BLaER1 treated with 17β-estradiol and CSF1 and Interleukin-3, amounts not matched to agents 10 nM and 100 nM (cell line): ENCODE measurements at regions not wholly inside any gene's neighbourhood (a gene's known extent, or its start where the extent isn't known, plus 50 kb on each side); places are given as distances from the start of the nearest gene placed in this dataset.
"Not testable (repeated sequence)": the region's sequence is repeated elsewhere in the genome, so short reads cannot be mapped to it uniquely, and the experiment has no call there.

Experiments used
- H3K27ac ChIP-seq, 11 experiments: shearing (Covaris generic); formaldehyde crosslinking; 2 replicates each; pipeline ENCODE4 v1.8.1; 2022
- H3K27me3 ChIP-seq, 11 experiments: shearing (Covaris generic); formaldehyde crosslinking; 2 replicates each; pipeline ENCODE4 v1.8.1; 2022
- H3K36me3 ChIP-seq, 11 experiments: shearing (Covaris generic); formaldehyde crosslinking; 2 replicates each; pipeline ENCODE4 v1.8.1; 2022
- H3K4me1 ChIP-seq, 10 experiments: shearing (Covaris generic); formaldehyde crosslinking; 2 replicates each; pipeline ENCODE4 v1.8.1; 2022
- H3K4me2 ChIP-seq, 11 experiments: shearing (Covaris generic); formaldehyde crosslinking; 2 replicates each; pipeline ENCODE4 v1.8.1; 2022
- H3K4me3 ChIP-seq, 10 experiments: shearing (Covaris generic); formaldehyde crosslinking; 2 replicates each; pipeline ENCODE4 v1.8.1; 2022
- H3K9ac ChIP-seq, 11 experiments: shearing (Covaris generic); formaldehyde crosslinking; 2 replicates each; pipeline ENCODE4 v1.8.1; 2022
- H3K9me3 ChIP-seq, 11 experiments: shearing (Covaris generic); formaldehyde crosslinking; replicated peaks in 1 of 11; 2 replicates each; pipeline ENCODE4 v1.8.1; 2022
- H4K20me1 ChIP-seq, 11 experiments: shearing (Covaris generic); formaldehyde crosslinking; 2 replicates each; pipeline ENCODE4 v1.8.1; 2022
- Cebpa-rat ChIP-seq, 11 experiments: shearing (Covaris generic); IDR thresholded peaks; 2 replicates each; pipeline ENCODE4 v1.8.1; 2022

DNA sequence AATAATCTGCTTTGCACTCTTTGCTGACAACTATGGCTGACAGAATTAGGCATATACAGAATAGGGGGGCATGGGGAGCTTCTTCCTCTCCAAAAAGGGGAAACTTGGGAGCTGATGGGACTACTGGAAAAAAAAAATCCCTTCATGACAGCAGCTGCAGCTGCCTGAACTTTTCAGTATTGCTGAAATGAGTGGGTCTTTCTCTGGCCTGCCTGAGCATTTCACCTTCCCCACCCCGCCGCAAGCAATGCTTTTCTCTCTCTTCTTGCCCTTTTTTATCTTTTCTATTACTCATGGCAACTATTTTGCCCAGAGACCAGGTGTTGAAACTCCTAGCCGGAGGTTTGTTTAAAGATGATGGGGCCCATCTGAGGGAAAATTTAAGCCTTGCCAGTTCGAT, 244.9 kb downstream of the SEMA3D start:
- H3K27ac ChIP-seq, result no peak overlapping the region
- H3K4me1 ChIP-seq, result no peaks in the 10 kb centered on the region
- no peak overlapping the region for H3K4me2 ChIP-seq
- no peaks in the 10 kb centered on the region; a peak in 1 of 22 replicates for H4K20me1 ChIP-seq
- no peak overlapping the region for H3K9ac ChIP-seq
- peaks cover 0 to 9% (median 0%) of the 10 kb centered on the region in 11 experiments; a peak in 6 of 22 replicates for H3K9me3 ChIP-seq
- H3K4me3 ChIP-seq, result no peak overlapping the region
- no peaks in the 10 kb centered on the region for H3K36me3 ChIP-seq
- no peak for TF ChIP-seq Cebpa-rat (IDR thresholded peaks at IDR 0.05)
- no peaks in the 10 kb centered on the region for H3K27me3 ChIP-seq

GRCh38 chr7:84941291-84941690, 245.6 kb downstream of the SEMA3D start:
- Histone ChIP-seq H3K4me2 (no peak overlapping the region), H3K4me1 (no peaks in the 10 kb centered on the region), H3K9ac (no peak overlapping the region), H4K20me1 (no peaks in the 10 kb centered on the region; a peak in 1 of 22 replicates), H3K4me3 (no peak overlapping the region), H3K27ac (no peak overlapping the region), H3K27me3 (no peaks in the 10 kb centered on the region), H3K9me3 (peaks cover 0 to 9% (median 0%) of the 10 kb centered on the region in 11 experiments; a peak in 6 of 22 replicates), H3K36me3 (no peaks in the 10 kb centered on the region)
- no peak for TF ChIP-seq Cebpa-rat (IDR thresholded peaks at IDR 0.05)

GRCh38 chr7:84939888-84940287, 247.0 kb downstream of the SEMA3D start:
- no peaks in the 10 kb centered on the region for H3K4me1 ChIP-seq
- no peak overlapping the region for H3K9ac ChIP-seq
- no peaks in the 10 kb centered on the region for H3K36me3 ChIP-seq
- H4K20me1 ChIP-seq, result no peaks in the 10 kb centered on the region; a peak in 1 of 22 replicates
- no peak for TF ChIP-seq Cebpa-rat (IDR thresholded peaks at IDR 0.05)
- peaks cover 0 to 9% (median 0%) of the 10 kb centered on the region in 11 experiments; a peak in 6 of 22 replicates for H3K9me3 ChIP-seq
- no peak overlapping the region for H3K4me3 ChIP-seq
- H3K4me2 ChIP-seq, result no peak overlapping the region
- H3K27ac ChIP-seq, result no peak overlapping the region
- no peaks in the 10 kb centered on the region for H3K27me3 ChIP-seq

GRCh38 chr7:84939442-84939841, 247.4 kb downstream of the SEMA3D start:
- H3K9me3 ChIP-seq, result peaks cover 0 to 9% (median 0%) of the 10 kb centered on the region in 11 experiments; a peak in 6 of 22 replicates
- no peak for TF ChIP-seq Cebpa-rat (IDR thresholded peaks at IDR 0.05)
- no peak overlapping the region for H3K9ac ChIP-seq
- no peak overlapping the region for H3K4me2 ChIP-seq
- H3K36me3 ChIP-seq, result no peaks in the 10 kb centered on the region
- no peaks in the 10 kb centered on the region for H3K27me3 ChIP-seq
- no peak overlapping the region for H3K27ac ChIP-seq
- H3K4me1 ChIP-seq, result no peaks in the 10 kb centered on the region
- no peaks in the 10 kb centered on the region; a peak in 1 of 22 replicates for H4K20me1 ChIP-seq
- no peak overlapping the region for H3K4me3 ChIP-seq

DNA sequence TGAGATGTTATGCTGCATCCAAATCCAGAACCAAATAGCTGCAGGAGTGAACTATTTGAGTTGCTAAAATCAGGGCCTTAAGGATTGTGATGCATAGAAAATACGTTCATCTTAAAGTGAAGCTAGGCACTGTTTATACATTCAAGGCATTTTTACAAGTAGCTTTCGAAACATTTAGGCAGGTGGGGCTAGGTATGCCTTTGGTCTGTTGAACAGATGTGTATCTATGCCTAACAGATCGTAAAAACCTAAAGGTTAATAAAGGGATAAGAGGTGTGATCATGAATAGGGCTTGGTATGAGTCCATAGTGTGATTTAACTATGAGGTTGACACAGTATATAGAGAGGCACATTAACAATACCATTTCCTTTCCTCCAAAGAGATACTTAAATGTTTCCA, 262.5 kb downstream of the SEMA3D start:
- H3K27ac ChIP-seq, result no peak overlapping the region
- H3K4me2 ChIP-seq, result no peak overlapping the region
- no peaks in the 10 kb centered on the region for H3K36me3 ChIP-seq
- H4K20me1 ChIP-seq, result no peaks in the 10 kb centered on the region
- no peaks in the 10 kb centered on the region for H3K4me1 ChIP-seq
- H3K9me3 ChIP-seq, result peaks cover 0 to 18% (median 10%) of the 10 kb centered on the region in 11 experiments; a peak in 11 of 22 replicates
- H3K27me3 ChIP-seq, result no peaks in the 10 kb centered on the region
- H3K9ac ChIP-seq, result no peak overlapping the region
- no peak overlapping the region for H3K4me3 ChIP-seq
- TF ChIP-seq Cebpa-rat (IDR thresholded peaks at IDR 0.05), result no peak

- Histone ChIP-seq H3K4me2 (no peak overlapping the region), H3K9me3 (peaks cover 0 to 27% (median 12%) of the 10 kb centered on the region in 11 experiments; a peak in 11 of 22 replicates), H3K4me3 (no peak overlapping the region), H3K9ac (no peak overlapping the region), H4K20me1 (no peaks in the 10 kb centered on the region), H3K27ac (no peak overlapping the region), H3K36me3 (no peaks in the 10 kb centered on the region), H3K4me1 (no peaks in the 10 kb centered on the region), H3K27me3 (no peaks in the 10 kb centered on the region)
- TF ChIP-seq Cebpa-rat (IDR thresholded peaks at IDR 0.05), result no peak
These were observed 263.5 kb downstream of the SEMA3D start for GRCh38 chr7:84923348-84923747.

DNA sequence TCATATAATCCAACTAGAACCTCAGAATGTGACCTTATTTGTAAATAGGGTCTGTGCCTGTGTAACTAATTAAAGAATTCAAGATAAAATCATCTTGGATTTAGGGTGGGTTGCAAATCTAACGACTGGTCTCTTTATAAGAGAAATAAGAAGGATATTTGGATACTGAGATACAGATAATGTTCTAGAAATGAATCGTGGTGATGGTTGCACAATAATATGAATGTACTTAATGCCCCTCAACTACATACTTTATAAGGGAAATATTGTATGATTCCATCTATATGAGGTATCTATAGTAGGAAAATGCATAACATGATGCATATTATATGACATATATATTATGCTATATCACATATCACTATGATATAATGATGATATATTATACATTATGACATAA, 265.7 kb downstream of the SEMA3D start:
- Histone ChIP-seq H3K9me3 (peaks cover 0 to 27% (median 12%) of the 10 kb centered on the region in 11 experiments; a peak in 11 of 22 replicates), H3K27ac (no peak overlapping the region)

GRCh38 chr7:84916973-84917372, 269.9 kb downstream of the SEMA3D start:
- not testable (repeated sequence) for H3K36me3 ChIP-seq, H3K4me2 ChIP-seq, H3K4me3 ChIP-seq, H4K20me1 ChIP-seq, H3K27me3 ChIP-seq, H3K9ac ChIP-seq, H3K27ac ChIP-seq, H3K4me1 ChIP-seq
- H3K9me3 ChIP-seq, result peaks cover 0 to 27% (median 12%) of the 10 kb centered on the region in 11 experiments; a peak in 11 of 22 replicates

More for the DNA sequence above, 265.7 kb downstream of the SEMA3D start:
- Histone ChIP-seq H4K20me1 (no peaks in the 10 kb centered on the region), H3K4me3 (no peak overlapping the region), H3K4me2 (no peak overlapping the region), H3K36me3 (no peaks in the 10 kb centered on the region), H3K9ac (no peak overlapping the region), H3K4me1 (no peaks in the 10 kb centered on the region), H3K27me3 (no peaks in the 10 kb centered on the region)
- TF ChIP-seq Cebpa-rat (IDR thresholded peaks at IDR 0.05), result no peak

- H3K4me2 ChIP-seq, result no peak overlapping the region
- H3K9me3 ChIP-seq, result peaks cover 0 to 27% (median 12%) of the 10 kb centered on the region in 11 experiments; a peak in 11 of 22 replicates
- no peaks in the 10 kb centered on the region for H3K4me1 ChIP-seq
- no peaks in the 10 kb centered on the region for H3K36me3 ChIP-seq
- H3K27me3 ChIP-seq, result no peaks in the 10 kb centered on the region
- no peak overlapping the region for H3K27ac ChIP-seq
- no peak overlapping the region for H3K4me3 ChIP-seq
- no peak for TF ChIP-seq Cebpa-rat (IDR thresholded peaks at IDR 0.05)
- H3K9ac ChIP-seq, result no peak overlapping the region
- no peaks in the 10 kb centered on the region for H4K20me1 ChIP-seq
These were observed 270.7 kb downstream of the SEMA3D start for GRCh38 chr7:84916161-84916560.

- Histone ChIP-seq H3K4me1 (peaks cover 0 to 4% (median under 1%) of the 10 kb centered on the region in 10 experiments; a peak in 7 of 20 replicates), H3K36me3 (no peaks in the 10 kb centered on the region), H3K4me2 (no peak overlapping the region), H3K27me3 (no peaks in the 10 kb centered on the region), H3K4me3 (no peak overlapping the region), H3K9ac (no peak overlapping the region), H3K9me3 (peaks cover 0 to 11% (median 4%) of the 10 kb centered on the region in 11 experiments; a peak in 10 of 22 replicates), H3K27ac (no peak overlapping the region), H4K20me1 (no peaks in the 10 kb centered on the region)
- TF ChIP-seq Cebpa-rat (IDR thresholded peaks at IDR 0.05), result no peak
These were observed 272.3 kb downstream of the SEMA3D start for GRCh38 chr7:84914598-84914997.
